Neuron (in vitro differentiated cells): ENCODE measurements at regions not wholly inside any gene's neighbourhood (a gene's known extent, or its start where the extent isn't known, plus 50 kb on each side); places are given as distances from the start of the nearest gene placed in this dataset.

ENCODE experiments used
- H2AFZ ChIP-seq: one replicate; pipeline ENCODE4 v1.6.1; 2013; ENCODE audit warnings: low read depth, mild to moderate bottlenecking, inconsistent platforms, low read length, moderate library complexity
- H3K27me3 ChIP-seq: one replicate; pipeline ENCODE4 v1.6.1; 2013; ENCODE audit warnings: low read length; ENCODE audit not compliant: insufficient read depth
- H3K36me3 ChIP-seq: one replicate; pipeline ENCODE4 v1.6.1; 2013; ENCODE audit warnings: low read length; ENCODE audit not compliant: insufficient read depth
- H3K4me1 ChIP-seq: one replicate; pipeline ENCODE4 v1.6.1; 2013; ENCODE audit warnings: low read length; ENCODE audit not compliant: insufficient read depth
- H3K4me3 ChIP-seq: 2 replicates; pipeline ENCODE4 v1.5.1; 2013; ENCODE audit warnings: mild to moderate bottlenecking, low read length, moderate library complexity
- H3K9me3 ChIP-seq: one replicate; pipeline ENCODE4 v1.6.1; 2013; ENCODE audit warnings: low read length

DNA sequence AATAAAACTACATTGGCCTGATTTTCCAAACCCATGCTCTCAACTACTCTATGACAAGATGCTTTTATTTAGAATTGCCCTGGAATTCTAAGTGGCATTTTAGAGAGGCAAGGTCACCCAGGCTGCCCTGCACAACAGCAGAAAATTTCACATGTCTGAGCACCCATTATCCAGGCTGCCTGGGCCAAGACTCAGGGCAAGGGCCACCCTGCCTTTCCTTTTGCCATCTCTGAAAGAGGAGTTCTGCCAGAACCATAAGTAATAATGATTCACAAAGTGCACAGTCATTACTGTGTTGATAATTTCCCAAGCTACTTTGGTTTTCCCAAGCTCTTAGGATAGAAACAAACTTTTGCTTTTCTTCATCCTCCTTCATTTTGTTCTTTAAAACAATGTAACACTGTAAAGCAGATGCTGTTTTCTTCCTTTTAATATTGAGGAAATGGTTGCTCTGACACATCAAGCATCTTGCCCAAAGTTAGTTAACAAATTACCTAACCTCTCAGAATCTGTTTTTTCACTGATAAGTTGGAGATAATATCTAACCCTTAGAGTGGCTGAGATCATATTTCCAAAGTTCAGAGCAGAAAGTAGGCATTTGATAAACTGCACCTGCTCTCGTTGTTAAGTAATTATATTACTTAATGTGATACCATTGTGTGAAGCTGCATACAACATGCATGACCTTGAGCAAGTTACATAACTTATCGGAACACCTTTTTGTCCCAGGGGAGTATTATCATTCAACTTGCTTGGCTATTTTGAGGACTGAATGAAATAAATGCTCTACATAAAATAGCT, 325.6 kb downstream of the PRELID2 start:
- peaks cover 2% of the 10 kb centered on the region for H3K9me3 ChIP-seq
- peaks cover 21% of the 10 kb centered on the region for H3K4me1 ChIP-seq
- no peaks in the 10 kb centered on the region for H3K27me3 ChIP-seq
- H3K36me3 ChIP-seq, result no peaks in the 10 kb centered on the region
- no peak overlapping the region for H3K4me3 ChIP-seq
- peak overlapping the region; percentile 9 for H2AFZ ChIP-seq

DNA sequence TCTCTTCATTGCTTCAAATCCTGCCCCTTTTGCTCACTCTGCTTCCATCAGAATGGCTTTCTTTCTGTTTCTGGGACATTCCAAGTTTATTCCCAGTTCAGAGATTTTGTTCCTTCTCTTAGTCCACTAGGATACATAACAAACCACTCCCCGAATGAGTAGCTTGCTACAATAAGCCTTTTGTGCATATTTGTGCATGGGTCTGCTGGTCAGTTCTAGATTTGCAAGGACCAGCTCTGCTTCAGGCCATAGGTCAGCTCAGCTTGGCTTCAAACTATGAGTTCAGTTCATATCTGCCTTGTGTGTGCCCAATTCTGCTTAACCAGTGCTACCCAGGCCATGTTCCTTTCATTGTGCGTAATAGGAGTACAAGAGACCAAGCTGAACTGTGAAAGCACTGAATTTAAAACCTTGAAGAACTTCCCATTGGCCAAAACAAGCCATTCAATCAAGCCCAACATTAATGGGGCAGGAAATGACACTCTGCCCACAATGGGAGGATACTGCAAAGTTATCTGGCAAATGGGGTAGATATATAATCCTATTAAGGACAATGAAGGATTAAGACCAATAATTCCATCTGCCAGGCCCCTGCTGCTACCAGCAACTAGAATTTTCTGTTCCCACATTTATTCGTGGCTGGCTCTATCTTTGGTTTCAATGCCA, 328.8 kb downstream of the PRELID2 start:
- H3K9me3 ChIP-seq, result no peaks in the 10 kb centered on the region
- no peaks in the 10 kb centered on the region for H3K27me3 ChIP-seq
- H3K36me3 ChIP-seq, result no peaks in the 10 kb centered on the region
- no peak overlapping the region for H3K4me3 ChIP-seq
- H3K4me1 ChIP-seq, result peaks cover 21% of the 10 kb centered on the region
- H2AFZ ChIP-seq, result no peak overlapping the region

DNA sequence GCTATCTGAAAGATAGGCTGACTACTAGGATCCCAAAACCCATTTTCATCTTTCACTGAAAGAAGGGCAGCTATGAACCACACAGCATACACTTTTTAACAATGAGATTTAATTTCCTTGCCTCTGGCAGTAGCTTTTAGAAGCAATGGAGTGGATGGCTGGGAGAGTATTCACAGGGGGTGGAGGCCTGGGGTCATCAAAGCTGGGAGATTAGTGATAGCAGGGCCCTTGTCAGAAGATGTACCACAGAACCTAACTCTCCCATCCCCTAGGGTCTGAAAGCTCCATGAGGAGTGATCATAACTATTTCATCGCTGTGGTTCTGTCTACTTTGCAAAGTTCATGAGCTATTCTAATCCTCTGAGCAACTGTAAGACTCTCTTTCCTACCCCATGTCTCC, 332.2 kb downstream of the PRELID2 start:
- no peaks in the 10 kb centered on the region for H3K27me3 ChIP-seq
- H3K9me3 ChIP-seq, result no peaks in the 10 kb centered on the region
- H3K4me3 ChIP-seq, result no peak overlapping the region
- no peaks in the 10 kb centered on the region for H3K36me3 ChIP-seq
- no peak overlapping the region for H2AFZ ChIP-seq
- peaks cover 19% of the 10 kb centered on the region for H3K4me1 ChIP-seq

DNA sequence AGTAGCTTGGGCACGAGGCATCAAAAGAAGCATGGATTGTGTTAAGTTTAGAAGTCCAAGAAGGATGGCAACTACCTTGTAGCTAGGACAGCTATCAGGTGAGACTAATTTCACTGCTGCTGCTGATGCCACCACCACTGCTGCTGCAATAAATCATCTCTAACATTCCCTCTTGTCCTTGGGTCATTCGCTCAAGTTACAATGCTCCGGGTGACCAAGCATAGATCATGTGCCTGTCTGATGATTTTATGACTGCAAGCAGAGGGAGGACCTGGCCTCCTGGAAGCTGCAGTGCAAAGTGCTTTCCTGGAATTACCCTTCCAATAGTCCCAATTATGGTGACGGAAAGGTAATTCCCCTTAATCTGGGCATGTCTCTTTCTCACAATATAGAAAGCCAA, 334.4 kb downstream of the PRELID2 start:
- H2AFZ ChIP-seq, result no peak overlapping the region
- H3K36me3 ChIP-seq, result no peaks in the 10 kb centered on the region
- no peaks in the 10 kb centered on the region for H3K9me3 ChIP-seq

DNA sequence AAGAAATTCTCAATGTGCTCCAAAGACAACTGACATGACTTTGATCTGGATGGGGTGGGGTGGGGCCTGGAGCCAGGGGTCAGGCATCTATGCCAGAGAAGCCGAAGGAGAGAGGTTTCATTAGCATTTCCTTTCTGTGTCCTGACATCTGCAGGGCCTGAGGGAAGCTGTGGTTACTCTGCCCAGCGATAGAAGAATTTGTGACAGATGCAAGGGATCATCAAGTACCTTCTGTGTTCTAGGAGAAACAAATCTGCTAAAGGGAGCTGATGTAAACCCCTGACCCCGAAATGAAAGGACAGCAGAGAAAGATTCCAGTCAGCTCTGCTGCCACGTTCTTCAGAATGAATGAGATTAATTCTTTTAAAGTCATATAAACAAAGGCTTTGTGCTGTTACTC, 335.7 kb downstream of the PRELID2 start:
- H3K36me3 ChIP-seq, result no peaks in the 10 kb centered on the region
- H3K4me3 ChIP-seq, result no peak overlapping the region
- H3K27me3 ChIP-seq, result no peaks in the 10 kb centered on the region
- H3K4me1 ChIP-seq, result peaks cover 19% of the 10 kb centered on the region
- no peak overlapping the region for H2AFZ ChIP-seq
- H3K9me3 ChIP-seq, result no peaks in the 10 kb centered on the region

More for the DNA sequence above, 334.4 kb downstream of the PRELID2 start:
- no peak overlapping the region for H3K4me3 ChIP-seq
- peaks cover 19% of the 10 kb centered on the region for H3K4me1 ChIP-seq
- H3K27me3 ChIP-seq, result no peaks in the 10 kb centered on the region

DNA sequence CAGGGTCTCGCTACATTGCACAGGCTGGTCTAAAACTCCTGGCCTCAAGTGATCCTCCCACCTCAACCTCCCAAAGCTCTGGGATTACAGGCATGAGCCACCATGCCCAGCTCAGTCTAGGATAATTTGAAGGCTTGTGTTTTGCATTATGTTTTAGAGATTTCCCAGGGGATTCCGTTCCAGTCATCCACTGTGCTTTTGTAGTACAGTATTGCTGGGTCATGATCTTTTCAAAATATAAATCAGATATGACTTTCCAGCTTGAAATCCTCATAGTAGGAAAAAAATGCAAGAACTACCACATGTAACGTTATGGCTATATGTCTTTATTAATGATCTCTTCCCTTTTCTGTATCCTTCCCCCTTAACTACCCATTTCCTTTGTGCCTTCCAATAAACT, 338.1 kb downstream of the PRELID2 start:
- no peak overlapping the region for H2AFZ ChIP-seq
- H3K27me3 ChIP-seq, result no peaks in the 10 kb centered on the region
- no peaks in the 10 kb centered on the region for H3K36me3 ChIP-seq
- H3K4me1 ChIP-seq, result peaks cover 19% of the 10 kb centered on the region
- H3K4me3 ChIP-seq, result no peak overlapping the region
- H3K9me3 ChIP-seq, result no peaks in the 10 kb centered on the region

DNA sequence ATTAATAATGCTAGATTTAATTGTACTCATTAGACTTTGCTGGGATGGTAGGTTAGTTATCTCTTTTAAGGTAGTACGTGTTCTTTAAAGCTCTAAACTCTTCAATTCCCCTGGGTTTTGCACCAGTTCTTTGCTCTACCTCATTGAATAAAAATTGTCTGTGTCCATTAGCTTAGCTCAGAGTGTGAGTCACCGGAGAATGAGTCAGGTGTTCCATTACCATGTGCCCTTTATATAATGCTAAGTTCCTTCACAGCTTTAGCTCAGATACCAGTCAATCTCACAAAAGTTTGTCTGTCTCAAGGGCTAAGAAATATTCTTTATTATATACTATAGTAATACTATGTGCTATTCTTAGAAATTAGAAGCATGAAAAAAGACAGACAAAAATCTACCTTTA, 339.4 kb downstream of the PRELID2 start:
- Histone ChIP-seq H3K9me3 (no peaks in the 10 kb centered on the region), H2AFZ (no peak overlapping the region), H3K27me3 (no peaks in the 10 kb centered on the region), H3K36me3 (no peaks in the 10 kb centered on the region), H3K4me3 (no peak overlapping the region), H3K4me1 (peaks cover 18% of the 10 kb centered on the region)

DNA sequence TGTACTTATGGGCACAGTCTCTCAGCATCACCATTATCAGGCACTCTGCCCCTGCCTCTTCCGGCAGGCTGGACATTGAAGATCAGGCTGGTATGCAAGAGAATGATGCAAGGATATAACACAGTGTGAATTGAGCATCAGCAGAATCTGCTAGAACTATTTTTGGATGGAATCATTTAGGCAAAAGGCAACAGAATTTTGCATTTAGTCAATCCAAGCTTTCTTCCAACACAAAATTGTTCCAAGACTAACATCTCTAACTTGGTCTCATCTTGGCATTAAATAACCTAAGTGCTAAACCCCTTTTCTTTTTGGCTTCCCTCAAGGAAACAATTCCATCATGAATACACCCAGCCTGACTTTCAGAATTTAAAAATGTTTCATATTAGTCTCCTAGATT, 339.9 kb downstream of the PRELID2 start:
- Histone ChIP-seq H2AFZ (no peak overlapping the region), H3K36me3 (no peaks in the 10 kb centered on the region), H3K4me3 (no peak overlapping the region), H3K27me3 (no peaks in the 10 kb centered on the region), H3K4me1 (peaks cover 13% of the 10 kb centered on the region), H3K9me3 (no peaks in the 10 kb centered on the region)

DNA sequence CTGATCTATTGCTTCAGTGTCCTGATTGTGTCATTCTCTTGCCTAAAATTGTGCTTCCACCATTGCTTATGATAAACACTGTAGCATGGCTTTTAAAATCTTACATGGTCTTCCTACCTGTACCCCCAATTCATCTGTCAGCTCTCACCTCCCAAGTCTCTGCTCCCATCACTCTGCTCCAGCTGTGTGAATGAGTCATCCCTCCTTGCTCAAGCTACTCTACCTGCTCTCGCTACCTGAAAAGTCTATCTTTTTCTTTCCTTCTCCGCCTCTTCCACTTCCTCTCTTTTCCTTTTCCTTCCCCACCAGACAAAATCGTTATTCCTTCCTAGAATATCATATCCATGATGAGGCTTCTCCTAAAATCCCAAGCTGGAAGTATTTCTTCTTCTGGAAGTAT, 341.7 kb downstream of the PRELID2 start:
- Histone ChIP-seq H3K36me3 (no peaks in the 10 kb centered on the region), H3K27me3 (no peaks in the 10 kb centered on the region)

DNA sequence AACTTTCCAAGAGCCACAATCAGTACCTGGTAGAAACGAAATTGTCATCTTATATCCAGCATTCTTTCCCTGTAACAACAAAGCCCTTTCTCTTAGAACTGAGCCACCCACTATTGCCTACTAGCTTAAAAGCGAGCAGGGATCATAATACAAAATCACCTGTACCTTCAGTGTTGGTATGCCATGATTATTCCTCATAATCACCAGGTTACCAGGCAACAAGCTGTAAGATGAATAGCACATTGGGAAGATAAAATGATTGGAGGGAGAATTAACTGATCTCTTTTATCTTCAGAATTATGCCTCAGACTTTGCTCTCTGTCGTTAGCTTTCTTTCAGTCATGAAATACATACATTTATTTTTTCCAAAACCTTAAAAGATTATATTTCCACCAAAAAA, 345.6 kb downstream of the PRELID2 start:
- no peak overlapping the region for H3K4me3 ChIP-seq
- no peaks in the 10 kb centered on the region for H3K9me3 ChIP-seq
- no peaks in the 10 kb centered on the region for H3K27me3 ChIP-seq
- H2AFZ ChIP-seq, result no peak overlapping the region
- no peaks in the 10 kb centered on the region for H3K4me1 ChIP-seq
- H3K36me3 ChIP-seq, result no peaks in the 10 kb centered on the region

More for the DNA sequence above, 341.7 kb downstream of the PRELID2 start:
- Histone ChIP-seq H3K4me3 (no peak overlapping the region), H3K4me1 (no peaks in the 10 kb centered on the region), H2AFZ (no peak overlapping the region), H3K9me3 (no peaks in the 10 kb centered on the region)

DNA sequence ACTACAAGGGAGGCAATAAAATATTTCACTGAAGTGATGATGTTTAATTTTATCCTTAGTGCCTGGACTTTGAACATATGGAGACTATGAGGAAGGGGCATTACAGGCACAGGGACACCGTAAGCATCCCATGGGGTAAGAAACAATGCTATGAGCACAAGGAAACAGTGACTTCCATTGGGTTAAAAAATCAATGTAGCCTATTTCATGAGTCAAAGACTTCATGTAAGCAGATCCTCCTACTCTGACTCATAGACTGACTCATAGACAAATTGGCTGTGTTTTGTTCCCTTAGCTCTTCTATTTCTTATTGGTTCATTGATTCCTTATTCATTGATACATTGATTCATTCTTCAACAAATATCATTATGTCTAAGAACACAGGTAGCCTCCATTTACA, 351.0 kb downstream of the PRELID2 start:
- H3K27me3 ChIP-seq, result no peaks in the 10 kb centered on the region
- H3K4me1 ChIP-seq, result no peaks in the 10 kb centered on the region
- no peak overlapping the region for H2AFZ ChIP-seq
- no peak overlapping the region for H3K4me3 ChIP-seq
- H3K9me3 ChIP-seq, result no peaks in the 10 kb centered on the region
- H3K36me3 ChIP-seq, result no peaks in the 10 kb centered on the region

DNA sequence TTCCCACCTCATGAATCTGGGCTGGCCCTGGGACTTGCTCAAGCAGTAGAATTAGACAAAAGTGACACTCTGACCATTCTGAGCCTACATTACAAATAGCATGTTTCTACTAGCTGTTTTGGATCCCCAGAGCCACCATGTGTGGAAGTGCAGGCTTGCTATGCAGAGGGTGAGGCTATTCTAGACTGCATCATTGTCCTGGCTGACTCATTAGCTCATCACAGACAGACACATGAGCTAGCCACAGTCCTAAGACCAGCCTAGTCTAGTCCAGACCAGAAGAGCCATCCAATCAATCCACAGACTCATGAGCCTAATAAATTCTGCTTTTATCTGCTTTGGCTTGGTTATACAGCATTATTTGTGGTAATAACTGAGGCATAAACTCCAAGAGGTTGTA, 351.9 kb downstream of the PRELID2 start:
- Histone ChIP-seq H3K4me1 (no peaks in the 10 kb centered on the region), H3K36me3 (no peaks in the 10 kb centered on the region), H2AFZ (no peak overlapping the region), H3K9me3 (no peaks in the 10 kb centered on the region), H3K4me3 (no peak overlapping the region), H3K27me3 (no peaks in the 10 kb centered on the region)

DNA sequence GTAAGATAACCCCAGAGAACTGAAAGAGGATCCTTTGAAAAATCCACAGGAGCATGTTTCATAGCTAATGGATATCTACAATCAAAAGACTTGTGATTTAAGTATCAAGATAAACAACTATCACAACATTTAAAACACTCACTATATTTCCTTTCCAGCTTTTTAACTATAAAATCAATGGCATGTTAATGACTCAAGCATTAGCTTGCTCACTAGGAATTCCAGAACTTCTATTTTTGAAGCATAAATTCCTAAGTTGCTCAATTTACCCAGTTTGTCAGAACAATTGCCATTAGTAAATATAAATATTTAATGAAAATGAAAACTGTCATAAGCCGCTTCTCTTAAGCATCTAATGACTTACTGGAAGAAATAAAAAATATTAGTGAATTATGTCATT, 355.3 kb downstream of the PRELID2 start:
- H3K4me3 ChIP-seq, result no peak overlapping the region
- no peaks in the 10 kb centered on the region for H3K27me3 ChIP-seq
- H3K4me1 ChIP-seq, result no peaks in the 10 kb centered on the region
- no peak overlapping the region for H2AFZ ChIP-seq
- no peaks in the 10 kb centered on the region for H3K9me3 ChIP-seq
- no peaks in the 10 kb centered on the region for H3K36me3 ChIP-seq
